Osteoblast (primary cell): ENCODE measurements at regions not wholly inside any gene's neighbourhood (a gene's known extent, or its start where the extent isn't known, plus 50 kb on each side); places are given as distances from the start of the nearest gene placed in this dataset.

Source experiments
- DNase-seq: peaks from one replicate; pipeline ENCODE4 v3.0.0; 2011; ENCODE audit warnings: low spot score, mixed read lengths; ENCODE audit not compliant: insufficient read length; ENCODE audit errors: missing footprints
- H2AFZ ChIP-seq: 2 replicates; pipeline ENCODE4 v1.6.0; 2011; ENCODE audit warnings: mild to moderate bottlenecking, low read length
- H3K27ac ChIP-seq: 2 replicates; pipeline ENCODE4 v1.5.1; 2011; ENCODE audit warnings: mild to moderate bottlenecking, low read depth, low read length, moderate library complexity
- H3K27me3 ChIP-seq: 2 replicates; pipeline ENCODE4 v1.6.0; 2012; ENCODE audit warnings: mild to moderate bottlenecking, control low read depth, inconsistent platforms, low read length, moderate library complexity; ENCODE audit not compliant: insufficient read depth
- H3K36me3 ChIP-seq: 2 replicates; pipeline ENCODE4 v1.5.1; 2011; ENCODE audit warnings: mild to moderate bottlenecking, low read length, control low read depth, moderate library complexity; ENCODE audit not compliant: insufficient read depth
- H3K4me1 ChIP-seq: 2 replicates; pipeline ENCODE4 v1.5.1; 2011; ENCODE audit warnings: mild to moderate bottlenecking, low read length, control low read depth, moderate library complexity; ENCODE audit not compliant: insufficient read depth
- H3K4me2 ChIP-seq: 2 replicates; pipeline ENCODE4 v1.6.0; 2011; ENCODE audit warnings: mild to moderate bottlenecking, low read length; ENCODE audit not compliant: insufficient read depth
- H3K4me3 ChIP-seq: fragments of 200-600 bp; sonication (generic); 3 replicates; pipeline ENCODE4 v1.5.1; 2012; ENCODE audit warnings: mild to moderate bottlenecking, low read length, inconsistent platforms; ENCODE audit not compliant: insufficient read depth
- H3K79me2 ChIP-seq: 2 replicates; pipeline ENCODE4 v1.6.0; 2012; ENCODE audit warnings: mild to moderate bottlenecking, low read length, control low read depth, inconsistent platforms; ENCODE audit not compliant: insufficient read depth
- H3K9me3 ChIP-seq: 2 replicates; pipeline ENCODE4 v1.5.1; 2011; ENCODE audit warnings: low read depth, low read length, control low read depth
- H4K20me1 ChIP-seq: 2 replicates; pipeline ENCODE4 v1.6.0; 2012; ENCODE audit warnings: mild to moderate bottlenecking, low read length, control low read depth; ENCODE audit not compliant: insufficient read depth
- CTCF ChIP-seq: IDR thresholded peaks from 2 replicates; pipeline ENCODE4 v1.5.1; 2011; ENCODE audit warnings: mild to moderate bottlenecking, low read depth, low read length, moderate library complexity; ENCODE audit errors: extremely low read depth

- no peak for TF ChIP-seq CTCF
- no peak overlapping the region for H3K4me3 ChIP-seq
- no peaks in the 10 kb centered on the region for H4K20me1 ChIP-seq
These were observed 530.4 kb upstream of the IGFBP7 start for GRCh38 chr4:57640391-57641100.

GRCh38 chr4:57639561-57640382, 529.6 kb upstream of the IGFBP7 start:
- Histone ChIP-seq H3K79me2 (no peaks in the 10 kb centered on the region), H3K9me3 (peaks cover 2% of the 10 kb centered on the region), H3K4me3 (no peak overlapping the region), H3K27ac (no peak overlapping the region), H4K20me1 (no peaks in the 10 kb centered on the region), H3K4me1 (no peaks in the 10 kb centered on the region), H3K27me3 (no peaks in the 10 kb centered on the region), H3K4me2 (no peak overlapping the region), H2AFZ (no peak overlapping the region), H3K36me3 (no peaks in the 10 kb centered on the region)
- TF ChIP-seq CTCF = no peak
- DNase-seq = no peak

More at GRCh38 chr4:57640391-57641100, 530.4 kb upstream of the IGFBP7 start:
- H3K9me3 ChIP-seq = peaks cover 2% of the 10 kb centered on the region
- no peak overlapping the region for H3K4me2 ChIP-seq
- no peaks in the 10 kb centered on the region for H3K4me1 ChIP-seq
- no peaks in the 10 kb centered on the region for H3K79me2 ChIP-seq
- no peak for DNase-seq
- no peak overlapping the region for H3K27ac ChIP-seq
- H2AFZ ChIP-seq = no peak overlapping the region
- no peaks in the 10 kb centered on the region for H3K27me3 ChIP-seq
- H3K36me3 ChIP-seq = no peaks in the 10 kb centered on the region

GRCh38 chr4:57635910-57636309, 525.7 kb upstream of the IGFBP7 start:
- Histone ChIP-seq H3K27me3 (no peaks in the 10 kb centered on the region), H3K79me2 (no peaks in the 10 kb centered on the region), H3K4me1 (no peaks in the 10 kb centered on the region), H2AFZ (no peak overlapping the region), H3K36me3 (no peaks in the 10 kb centered on the region), H4K20me1 (no peaks in the 10 kb centered on the region), H3K9me3 (peaks cover 2% of the 10 kb centered on the region), H3K27ac (no peak overlapping the region), H3K4me3 (no peak overlapping the region), H3K4me2 (no peak overlapping the region)
- DNase-seq = no peak
- TF ChIP-seq CTCF = no peak

- H3K27me3 ChIP-seq = no peaks in the 10 kb centered on the region
- no peaks in the 10 kb centered on the region for H3K4me1 ChIP-seq
- no peaks in the 10 kb centered on the region for H3K79me2 ChIP-seq
- H3K9me3 ChIP-seq = peaks cover 2% of the 10 kb centered on the region
- no peak overlapping the region for H3K27ac ChIP-seq
- no peak overlapping the region for H3K4me2 ChIP-seq
- H4K20me1 ChIP-seq = no peaks in the 10 kb centered on the region
- H2AFZ ChIP-seq = no peak overlapping the region
- TF ChIP-seq CTCF = no peak
- no peak overlapping the region for H3K4me3 ChIP-seq
- no peaks in the 10 kb centered on the region for H3K36me3 ChIP-seq
- DNase-seq = no peak
These were observed 523.2 kb upstream of the IGFBP7 start for GRCh38 chr4:57633212-57633859.
